ENCODE measurements at regions not wholly inside any gene's neighbourhood (a gene's known extent, or its start where the extent isn't known, plus 50 kb on each side); places are given as distances from the start of the nearest gene placed in this dataset.

GRCh38 chr7:152905949-152906348 lies 146.4 kb downstream of the ACTR3B start:
- H3K27me3 ChIP-seq, result no peaks in the 10 kb centered on the region
- H3K4me1 ChIP-seq, result peaks cover 15 to 33% of the 10 kb centered on the region in 2 donors
- H3K9me3 ChIP-seq, result no peaks in the 10 kb centered on the region
- WGBS, 2 donors, result 86 to 93% methylated on average over 2 of the region's 2 CpGs
- intact Hi-C loops (cut with DNase I), result no loop called here
- H3K36me3 ChIP-seq, result no peaks in the 10 kb centered on the region
- no peak overlapping the region for H3K4me3 ChIP-seq (replicated peaks in 1 of 3)
- DNase-seq, result no peak
- TF ChIP-seq CTCF (IDR thresholded peaks at IDR 0.05) (no peak), POLR2A (IDR thresholded peaks at IDR 0.05) (no peak)
- H3K27ac ChIP-seq, result no peak overlapping the region

- intact Hi-C loops (cut with DNase I), result no loop called here
- Histone ChIP-seq H3K4me1 (peaks cover 12 to 32% of the 10 kb centered on the region in 2 donors), H3K27ac (no peak overlapping the region), H3K27me3 (no peaks in the 10 kb centered on the region), H3K9me3 (no peaks in the 10 kb centered on the region), H3K36me3 (no peaks in the 10 kb centered on the region), H3K4me3 (replicated peaks in 1 of 3) (no peak overlapping the region)
- DNase-seq, result no peak
- WGBS, 2 donors, result 88 to 95% methylated on average over 11 of the region's 11 CpGs
- TF ChIP-seq CTCF (IDR thresholded peaks at IDR 0.05), result no peak
- no peak for TF ChIP-seq POLR2A (IDR thresholded peaks at IDR 0.05)
These were observed 147.7 kb downstream of the ACTR3B start for GRCh38 chr7:152907042-152907761.

- H3K27ac ChIP-seq, result peak overlapping the region in 2 of 3 donors; percentile 81 to 89
- WGBS, 2 donors, result 79 to 80% methylated on average over 6 of the region's 6 CpGs
- intact Hi-C loops (cut with DNase I), result no loop called here
These were observed 149.7 kb downstream of the ACTR3B start for GRCh38 chr7:152909280-152909679.

GRCh38 chr7:152909683-152910544 lies 150.4 kb downstream of the ACTR3B start:
- TF ChIP-seq CTCF (IDR thresholded peaks at IDR 0.05) (no peak), POLR2A (IDR thresholded peaks at IDR 0.05) (no peak)
- WGBS, 2 donors, result 61 to 65% methylated on average over 12 of the region's 12 CpGs
- no peaks in the 10 kb centered on the region for H3K9me3 ChIP-seq

More at GRCh38 chr7:152909280-152909679, 149.7 kb downstream of the ACTR3B start:
- Histone ChIP-seq H3K9me3 (no peaks in the 10 kb centered on the region), H3K27me3 (no peaks in the 10 kb centered on the region), H3K36me3 (no peaks in the 10 kb centered on the region), H3K4me3 (replicated peaks in 1 of 3) (no peak overlapping the region), H3K4me1 (peaks cover 8 to 23% of the 10 kb centered on the region in 2 donors)
- no peak for TF ChIP-seq CTCF (IDR thresholded peaks at IDR 0.05)
- TF ChIP-seq POLR2A (IDR thresholded peaks at IDR 0.05), result no peak
- no peak for DNase-seq

More at GRCh38 chr7:152909683-152910544, 150.4 kb downstream of the ACTR3B start:
- DNase-seq, result peak in 1 of 2 donors; percentile 27
- H3K27ac ChIP-seq, result peak overlapping the region; percentile 77 to 89 (median 81)
- no peaks in the 10 kb centered on the region for H3K36me3 ChIP-seq
- intact Hi-C loops (cut with DNase I), result no loop called here
- H3K4me1 ChIP-seq, result peaks cover 8 to 23% of the 10 kb centered on the region in 2 donors
- no peak overlapping the region for H3K4me3 ChIP-seq (replicated peaks in 1 of 3)
- H3K27me3 ChIP-seq, result no peaks in the 10 kb centered on the region

Data from thyroid gland (tissue), 4 donors.